CD4-positive, alpha-beta T cell treated with Interferon gamma for 1 hour (primary cell): ENCODE measurements at regions not wholly inside any gene's neighbourhood (a gene's known extent, or its start where the extent isn't known, plus 50 kb on each side); places are given as distances from the start of the nearest gene placed in this dataset.

Experiments used
- DNase-seq: peaks from one replicate; pipeline ENCODE4 v3.0.0-alpha.2; 2020

- no peak for DNase-seq
Measured at GRCh38 chr2:81739966-81740365, 1435.4 kb upstream of the LRRTM1 start.

- DNase-seq: no peak
Measured at GRCh38 chr2:81734981-81735380, 1430.4 kb upstream of the LRRTM1 start.

- DNase-seq: no peak
Measured at GRCh38 chr2:81714817-81715216, 1410.3 kb upstream of the LRRTM1 start.

- DNase-seq: no peak
Measured at GRCh38 chr2:81706856-81707255, 1402.3 kb upstream of the LRRTM1 start.

- no peak for DNase-seq
Measured at GRCh38 chr2:81703831-81704230, 1399.3 kb upstream of the LRRTM1 start.

- DNase-seq: no peak
Measured at GRCh38 chr2:81692566-81692965, 1388.0 kb upstream of the LRRTM1 start.

GRCh38 chr2:81675641-81676040 lies 1371.1 kb upstream of the LRRTM1 start:
- DNase-seq: no peak

- DNase-seq: no peak
Measured at GRCh38 chr2:81672923-81673322, 1368.4 kb upstream of the LRRTM1 start.

GRCh38 chr2:81672516-81672915 lies 1368.0 kb upstream of the LRRTM1 start:
- no peak for DNase-seq

- DNase-seq: no peak
Measured at GRCh38 chr2:81670885-81671284, 1366.3 kb upstream of the LRRTM1 start.

GRCh38 chr2:81661081-81661480 lies 1356.5 kb upstream of the LRRTM1 start:
- DNase-seq: no peak

GRCh38 chr2:81658227-81658626 lies 1353.7 kb upstream of the LRRTM1 start:
- DNase-seq: no peak

GRCh38 chr2:81650048-81650971 lies 1345.8 kb upstream of the LRRTM1 start:
- no peak for DNase-seq

GRCh38 chr2:81648806-81649205 lies 1344.3 kb upstream of the LRRTM1 start:
- DNase-seq: no peak

GRCh38 chr2:81648370-81648769 lies 1343.8 kb upstream of the LRRTM1 start:
- DNase-seq: no peak

GRCh38 chr2:81647715-81648230 lies 1343.2 kb upstream of the LRRTM1 start:
- no peak for DNase-seq

GRCh38 chr2:81645745-81646301 lies 1341.3 kb upstream of the LRRTM1 start:
- DNase-seq: no peak

- DNase-seq: no peak
Measured at GRCh38 chr2:81644189-81644588, 1339.6 kb upstream of the LRRTM1 start.

- no peak for DNase-seq
Measured at GRCh38 chr2:81624825-81625224, 1320.3 kb upstream of the LRRTM1 start.

GRCh38 chr2:81600088-81600487 lies 1295.5 kb upstream of the LRRTM1 start:
- DNase-seq: no peak

- DNase-seq: no peak
Measured at GRCh38 chr2:81598453-81598852, 1293.9 kb upstream of the LRRTM1 start.

- no peak for DNase-seq
Measured at GRCh38 chr2:81589406-81589805, 1284.9 kb upstream of the LRRTM1 start.

- no peak for DNase-seq
Measured at GRCh38 chr2:81583311-81584108, 1279.0 kb upstream of the LRRTM1 start.
